ENCODE measurements at regions not wholly inside any gene's neighbourhood (a gene's known extent, or its start where the extent isn't known, plus 50 kb on each side); places are given as distances from the start of the nearest gene placed in this dataset.

DNA sequence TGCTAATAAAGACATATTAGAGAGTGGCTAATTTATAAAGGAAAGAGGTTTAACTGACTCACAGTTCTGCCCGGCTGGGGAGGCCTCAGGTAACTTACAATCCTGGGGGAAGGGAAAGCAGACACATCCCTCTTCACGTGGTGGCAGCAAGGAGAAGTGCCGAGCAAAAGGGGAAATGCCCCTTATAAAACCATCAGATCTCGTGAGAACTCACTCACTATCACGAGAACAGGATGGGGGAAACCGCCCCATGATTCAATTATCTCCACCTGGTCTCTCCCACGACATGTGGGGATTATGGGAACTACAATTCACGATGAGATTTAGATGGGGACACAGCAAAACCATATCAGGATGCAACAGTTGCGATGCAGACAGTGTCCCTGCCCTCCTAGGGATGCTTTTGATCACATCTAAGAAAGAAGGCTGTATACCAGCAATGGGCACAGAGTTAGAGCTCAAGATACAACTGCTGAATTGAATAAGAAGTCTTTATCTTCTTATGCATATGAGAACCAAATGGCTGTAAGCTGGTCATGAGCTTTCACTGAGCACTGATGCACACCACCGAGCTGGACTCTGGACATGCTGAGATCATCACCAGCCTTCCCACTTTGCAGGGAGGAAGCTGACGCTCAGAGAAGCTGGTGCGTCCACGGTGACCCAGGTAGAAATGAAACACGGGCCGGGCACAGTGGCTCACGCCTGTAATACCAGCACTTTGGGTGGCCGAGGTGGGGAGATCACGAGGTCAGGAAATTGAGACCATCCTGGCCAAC is 255.2 kb downstream of the MN1 start:
- 88% methylated on average over 18 of the region's 18 CpGs for WGBS

DNA sequence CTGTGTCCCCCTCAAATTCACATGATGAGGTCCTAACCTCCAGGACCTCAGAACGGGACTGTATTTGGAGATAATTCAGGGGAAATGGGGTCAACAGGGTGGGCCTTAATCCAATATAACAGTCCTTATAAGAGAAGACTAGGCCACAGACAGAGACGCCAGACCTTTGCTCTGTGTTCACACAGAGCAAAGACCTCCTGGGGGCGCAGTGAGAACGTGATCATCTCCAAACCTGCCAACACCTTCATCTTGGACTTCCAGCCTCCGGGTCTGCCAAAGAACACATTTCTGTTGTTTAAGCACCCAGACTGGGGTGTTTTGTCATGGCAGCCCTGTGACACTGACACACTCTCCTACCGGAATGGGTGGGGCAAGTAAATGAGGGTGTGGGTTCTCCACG is 250.2 kb downstream of the MN1 start:
- Histone ChIP-seq H3K4me3 (ENCODE audit: insufficient read depth in 1 of 2, low read depth in 1 of 2, low read length in 2 of 2) (no peak overlapping the region), H4K8ac (ENCODE audit: low read length) (no peak overlapping the region), H3K4me1 (ENCODE audit: control insufficient read depth, insufficient read depth, low read depth, low read length) (no peaks in the 10 kb centered on the region), H2BK120ac (ENCODE audit: low read depth, low read length) (no peak overlapping the region), H2AK5ac (ENCODE audit: low read length, severe bottlenecking) (no peak overlapping the region), H3K27ac (ENCODE audit: low read length, poor library complexity, severe bottlenecking) (no peak overlapping the region), H3K23ac (ENCODE audit: low read length in 2 of 2) (no peak overlapping the region), H3K27me3 (ENCODE audit: control insufficient read depth in 1 of 2, insufficient read depth in 1 of 2, low read length in 2 of 2) (peaks cover 0 to 7% of the 10 kb centered on the region in 2 experiments), H3K18ac (ENCODE audit: low read depth in 1 of 2, low read length in 2 of 2) (no peak overlapping the region), H2BK5ac (ENCODE audit: low read depth, low read length, poor library complexity, severe bottlenecking) (no peak overlapping the region), H3K36me3 (ENCODE audit: control insufficient read depth in 1 of 2, insufficient read depth in 2 of 2, low read depth in 1 of 2, low read length in 2 of 2) (no peaks in the 10 kb centered on the region), H3K9me3 (ENCODE audit: control insufficient read depth, low read length) (peaks cover 4% of the 10 kb centered on the region), H2BK15ac (ENCODE audit: low read depth, poor library complexity, severe bottlenecking) (no peak overlapping the region), H3K4me2 (ENCODE audit: low read length, poor library complexity, severe bottlenecking) (no peak overlapping the region), H4K91ac (ENCODE audit: low read length) (no peak overlapping the region), H3K4ac (ENCODE audit: low read depth in 1 of 2, low read length in 2 of 2) (no peak overlapping the region), H2AFZ (ENCODE audit: low read depth, low read length) (no peak overlapping the region), H3K9ac (ENCODE audit: low read length) (no peak overlapping the region), H2BK12ac (ENCODE audit: low read length in 2 of 2) (no peak overlapping the region), H3K79me1 (replicated peaks; ENCODE audit: low read length, poor library complexity, severe bottlenecking) (no peaks in the 10 kb centered on the region), H3K14ac (ENCODE audit: low read length in 2 of 2) (no peak overlapping the region)
- WGBS: 85% methylated on average over 7 of the region's 7 CpGs
- no peak for DNase-seq

More for the DNA sequence above, 255.2 kb downstream of the MN1 start:
- Histone ChIP-seq H2BK15ac (ENCODE audit: low read depth, poor library complexity, severe bottlenecking) (no peak overlapping the region), H3K79me1 (replicated peaks; ENCODE audit: low read length, poor library complexity, severe bottlenecking) (no peaks in the 10 kb centered on the region), H2AFZ (ENCODE audit: low read depth, low read length) (no peak overlapping the region), H3K4ac (ENCODE audit: low read depth in 1 of 2, low read length in 2 of 2) (no peak overlapping the region), H4K8ac (ENCODE audit: low read length) (no peak overlapping the region), H3K4me2 (ENCODE audit: low read length, poor library complexity, severe bottlenecking) (no peak overlapping the region), H3K27ac (ENCODE audit: low read length, poor library complexity, severe bottlenecking) (no peak overlapping the region), H3K4me1 (ENCODE audit: control insufficient read depth, insufficient read depth, low read depth, low read length) (no peaks in the 10 kb centered on the region), H2BK5ac (ENCODE audit: low read depth, low read length, poor library complexity, severe bottlenecking) (no peak overlapping the region), H3K9me3 (ENCODE audit: control insufficient read depth, low read length) (no peaks in the 10 kb centered on the region), H2AK5ac (ENCODE audit: low read length, severe bottlenecking) (no peak overlapping the region), H2BK120ac (ENCODE audit: low read depth, low read length) (no peak overlapping the region), H3K4me3 (ENCODE audit: insufficient read depth in 1 of 2, low read depth in 1 of 2, low read length in 2 of 2) (no peak overlapping the region), H2BK12ac (ENCODE audit: low read length in 2 of 2) (no peak overlapping the region), H4K91ac (ENCODE audit: low read length) (no peak overlapping the region), H3K23ac (ENCODE audit: low read length in 2 of 2) (no peak overlapping the region), H3K36me3 (ENCODE audit: control insufficient read depth in 1 of 2, insufficient read depth in 2 of 2, low read depth in 1 of 2, low read length in 2 of 2) (no peaks in the 10 kb centered on the region), H3K27me3 (ENCODE audit: control insufficient read depth in 1 of 2, insufficient read depth in 1 of 2, low read length in 2 of 2) (peaks cover 0 to 43% of the 10 kb centered on the region in 2 experiments), H3K18ac (ENCODE audit: low read depth in 1 of 2, low read length in 2 of 2) (no peak overlapping the region), H3K9ac (ENCODE audit: low read length) (no peak overlapping the region), H3K14ac (ENCODE audit: low read length in 2 of 2) (no peak overlapping the region)
- no peak for DNase-seq

DNA sequence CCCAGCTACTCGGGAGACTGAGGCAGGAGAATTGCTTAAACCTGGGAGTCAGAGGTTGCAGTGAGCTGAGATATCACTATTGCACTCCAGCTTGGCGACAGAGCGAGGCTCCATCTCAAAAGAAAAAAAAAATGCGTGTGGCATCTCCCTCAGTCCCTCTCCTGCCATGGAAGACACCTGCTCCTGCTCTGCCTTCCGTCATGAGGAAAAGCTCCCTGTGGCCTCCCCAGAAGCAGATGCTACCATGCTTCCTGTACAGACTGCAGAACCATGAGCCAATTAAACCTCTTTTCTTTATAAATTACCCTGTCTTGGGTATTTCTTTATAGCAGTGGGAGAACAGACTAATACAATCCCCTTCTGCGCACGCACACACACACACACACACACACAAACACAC is 249.4 kb downstream of the MN1 start:
- no peak overlapping the region for H3K18ac ChIP-seq (ENCODE audit: low read depth in 1 of 2, low read length in 2 of 2)
- 89% methylated on average over 7 of the region's 7 CpGs for WGBS

DNA sequence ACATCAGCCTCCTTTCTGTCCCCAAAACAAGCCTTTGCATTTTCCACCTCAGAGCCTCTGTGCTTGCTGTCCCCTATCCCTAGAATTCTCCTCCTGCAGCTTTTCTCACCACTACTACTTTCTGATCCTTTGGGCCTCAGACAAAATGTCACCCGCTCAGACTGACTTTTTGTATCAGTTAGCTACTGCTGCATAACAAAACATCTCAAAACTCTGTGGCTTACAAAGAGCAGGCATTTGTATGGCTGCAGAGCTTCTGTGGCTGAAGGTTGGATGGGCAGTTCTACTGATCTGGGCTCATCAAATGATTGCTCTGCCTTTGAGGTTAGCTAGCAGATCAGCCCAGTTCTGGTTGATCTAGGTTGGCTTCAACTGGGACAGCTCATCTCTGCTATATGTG is 248.7 kb downstream of the MN1 start:
- no peak for DNase-seq
- H3K79me1 ChIP-seq (replicated peaks; ENCODE audit: low read length, poor library complexity, severe bottlenecking): no peaks in the 10 kb centered on the region
- 100% methylated on average over 1 of the region's 1 CpG for WGBS
- H3K23ac ChIP-seq (ENCODE audit: low read length in 2 of 2): no peak overlapping the region
- no peak overlapping the region for H4K91ac ChIP-seq (ENCODE audit: low read length)
- H3K9me3 ChIP-seq (ENCODE audit: control insufficient read depth, low read length): peaks cover 4% of the 10 kb centered on the region
- H3K36me3 ChIP-seq (ENCODE audit: control insufficient read depth in 1 of 2, insufficient read depth in 2 of 2, low read depth in 1 of 2, low read length in 2 of 2): no peaks in the 10 kb centered on the region
- H3K4ac ChIP-seq (ENCODE audit: low read depth in 1 of 2, low read length in 2 of 2): no peak overlapping the region
- no peak overlapping the region for H3K4me2 ChIP-seq (ENCODE audit: low read length, poor library complexity, severe bottlenecking)
- H2AFZ ChIP-seq (ENCODE audit: low read depth, low read length): no peak overlapping the region
- no peak overlapping the region for H3K27ac ChIP-seq (ENCODE audit: low read length, poor library complexity, severe bottlenecking)
- no peak overlapping the region for H3K14ac ChIP-seq (ENCODE audit: low read length in 2 of 2)
- no peaks in the 10 kb centered on the region for H3K4me1 ChIP-seq (ENCODE audit: control insufficient read depth, insufficient read depth, low read depth, low read length)
- H4K8ac ChIP-seq (ENCODE audit: low read length): no peak overlapping the region
- no peak overlapping the region for H3K18ac ChIP-seq (ENCODE audit: low read depth in 1 of 2, low read length in 2 of 2)
- no peak overlapping the region for H2BK12ac ChIP-seq (ENCODE audit: low read length in 2 of 2)
- H3K4me3 ChIP-seq (ENCODE audit: insufficient read depth in 1 of 2, low read depth in 1 of 2, low read length in 2 of 2): no peak overlapping the region
- peaks cover 0 to 13% of the 10 kb centered on the region in 2 experiments for H3K27me3 ChIP-seq (ENCODE audit: control insufficient read depth in 1 of 2, insufficient read depth in 1 of 2, low read length in 2 of 2)
- no peak overlapping the region for H2AK5ac ChIP-seq (ENCODE audit: low read length, severe bottlenecking)
- no peak overlapping the region for H2BK15ac ChIP-seq (ENCODE audit: low read depth, poor library complexity, severe bottlenecking)
- no peak overlapping the region for H2BK120ac ChIP-seq (ENCODE audit: low read depth, low read length)
- no peak overlapping the region for H3K9ac ChIP-seq (ENCODE audit: low read length)
- H2BK5ac ChIP-seq (ENCODE audit: low read depth, low read length, poor library complexity, severe bottlenecking): no peak overlapping the region

More for the DNA sequence above, 249.4 kb downstream of the MN1 start:
- H4K8ac ChIP-seq (ENCODE audit: low read length): no peak overlapping the region
- H3K27me3 ChIP-seq (ENCODE audit: control insufficient read depth in 1 of 2, insufficient read depth in 1 of 2, low read length in 2 of 2): peaks cover 0 to 13% of the 10 kb centered on the region in 2 experiments
- H3K4ac ChIP-seq (ENCODE audit: low read depth in 1 of 2, low read length in 2 of 2): no peak overlapping the region
- no peak overlapping the region for H3K14ac ChIP-seq (ENCODE audit: low read length in 2 of 2)
- no peak overlapping the region for H2BK120ac ChIP-seq (ENCODE audit: low read depth, low read length)
- no peak overlapping the region for H4K91ac ChIP-seq (ENCODE audit: low read length)
- H3K9me3 ChIP-seq (ENCODE audit: control insufficient read depth, low read length): peaks cover 4% of the 10 kb centered on the region
- no peak overlapping the region for H2BK5ac ChIP-seq (ENCODE audit: low read depth, low read length, poor library complexity, severe bottlenecking)
- H3K36me3 ChIP-seq (ENCODE audit: control insufficient read depth in 1 of 2, insufficient read depth in 2 of 2, low read depth in 1 of 2, low read length in 2 of 2): no peaks in the 10 kb centered on the region
- H2BK15ac ChIP-seq (ENCODE audit: low read depth, poor library complexity, severe bottlenecking): no peak overlapping the region
- no peak overlapping the region for H3K23ac ChIP-seq (ENCODE audit: low read length in 2 of 2)
- no peak overlapping the region for H3K9ac ChIP-seq (ENCODE audit: low read length)
- no peak overlapping the region for H2AFZ ChIP-seq (ENCODE audit: low read depth, low read length)
- H3K79me1 ChIP-seq (replicated peaks; ENCODE audit: low read length, poor library complexity, severe bottlenecking): no peaks in the 10 kb centered on the region
- no peak for DNase-seq
- no peak overlapping the region for H2AK5ac ChIP-seq (ENCODE audit: low read length, severe bottlenecking)
- no peak overlapping the region for H2BK12ac ChIP-seq (ENCODE audit: low read length in 2 of 2)
- no peak overlapping the region for H3K27ac ChIP-seq (ENCODE audit: low read length, poor library complexity, severe bottlenecking)
- H3K4me1 ChIP-seq (ENCODE audit: control insufficient read depth, insufficient read depth, low read depth, low read length): no peaks in the 10 kb centered on the region
- H3K4me2 ChIP-seq (ENCODE audit: low read length, poor library complexity, severe bottlenecking): no peak overlapping the region
- H3K4me3 ChIP-seq (ENCODE audit: insufficient read depth in 1 of 2, low read depth in 1 of 2, low read length in 2 of 2): no peak overlapping the region
